GM12891 (cell line): ENCODE measurements at regions not wholly inside any gene's neighbourhood (a gene's known extent, or its start where the extent isn't known, plus 50 kb on each side); places are given as distances from the start of the nearest gene placed in this dataset.

ENCODE experiments used
- POLR2A ChIP-seq: IDR thresholded peaks from 2 replicates; pipeline ENCODE4 v1.6.1; 2011; ENCODE audit warnings: low read depth, low read length, control low read depth
- POLR2AphosphoS5 ChIP-seq: IDR thresholded peaks from 2 replicates; pipeline ENCODE4 v1.6.1; 2011; ENCODE audit warnings: low read depth, low read length, control low read depth
- SPI1 ChIP-seq: IDR thresholded peaks from 2 replicates; pipeline ENCODE4 v1.6.1; 2011; ENCODE audit warnings: low read depth, low read length, control low read depth

DNA sequence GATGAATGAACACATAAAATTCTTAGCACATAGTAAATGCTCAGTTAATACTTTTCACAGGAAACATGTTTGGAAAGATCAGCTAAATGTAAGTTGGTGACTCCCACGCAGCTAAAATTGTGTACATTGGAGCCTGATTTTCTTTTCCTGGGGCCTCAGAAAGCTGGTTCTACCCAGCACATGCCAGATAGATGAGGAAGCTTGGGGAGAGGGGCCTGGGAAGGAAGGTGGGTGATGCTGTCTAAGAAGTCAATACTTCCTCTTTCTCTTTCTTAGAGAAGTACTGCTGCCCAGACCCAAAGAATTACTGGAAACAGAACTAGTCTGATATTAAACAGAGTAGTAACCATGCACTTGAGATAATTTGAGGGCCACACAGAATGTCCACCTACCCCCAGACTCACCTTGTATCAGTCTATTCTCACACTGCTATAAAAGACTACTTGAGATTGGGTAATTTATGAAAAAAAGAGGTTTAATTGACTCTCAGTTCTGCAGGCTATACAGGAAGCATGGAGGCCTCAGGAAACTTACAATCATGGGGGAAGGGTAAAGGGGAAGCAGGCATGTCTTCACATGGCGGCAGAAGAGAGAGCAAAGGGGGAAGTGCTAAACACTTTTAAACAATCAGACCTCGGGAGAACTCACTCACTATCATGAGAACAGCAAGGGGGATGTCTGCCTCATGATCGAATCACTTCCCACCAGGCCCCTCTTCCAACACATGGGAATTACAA is 123.3 kb upstream of the MED13L start:
- TF ChIP-seq POLR2A (no peak), SPI1 (no peak), POLR2AphosphoS5 (no peak)
